Right lung (tissue), 2 donors: ENCODE measurements at regions not wholly inside any gene's neighbourhood (a gene's known extent, or its start where the extent isn't known, plus 50 kb on each side); places are given as distances from the start of the nearest gene placed in this dataset.

Experiments
- DNase-seq, 2 donors: peaks; one replicate each; pipeline ENCODE4 v3.0.0-alpha.2; 2013

GRCh38 chr11:57103899-57104605, 77.7 kb upstream of the LRRC55 start:
- no peak for DNase-seq

GRCh38 chr11:57109331-57109730, 72.4 kb upstream of the LRRC55 start:
- no peak for DNase-seq

GRCh38 chr11:57111619-57112018, 70.1 kb upstream of the LRRC55 start:
- no peak for DNase-seq

GRCh38 chr11:57116654-57117053, 65.1 kb upstream of the LRRC55 start:
- no peak for DNase-seq

DNA sequence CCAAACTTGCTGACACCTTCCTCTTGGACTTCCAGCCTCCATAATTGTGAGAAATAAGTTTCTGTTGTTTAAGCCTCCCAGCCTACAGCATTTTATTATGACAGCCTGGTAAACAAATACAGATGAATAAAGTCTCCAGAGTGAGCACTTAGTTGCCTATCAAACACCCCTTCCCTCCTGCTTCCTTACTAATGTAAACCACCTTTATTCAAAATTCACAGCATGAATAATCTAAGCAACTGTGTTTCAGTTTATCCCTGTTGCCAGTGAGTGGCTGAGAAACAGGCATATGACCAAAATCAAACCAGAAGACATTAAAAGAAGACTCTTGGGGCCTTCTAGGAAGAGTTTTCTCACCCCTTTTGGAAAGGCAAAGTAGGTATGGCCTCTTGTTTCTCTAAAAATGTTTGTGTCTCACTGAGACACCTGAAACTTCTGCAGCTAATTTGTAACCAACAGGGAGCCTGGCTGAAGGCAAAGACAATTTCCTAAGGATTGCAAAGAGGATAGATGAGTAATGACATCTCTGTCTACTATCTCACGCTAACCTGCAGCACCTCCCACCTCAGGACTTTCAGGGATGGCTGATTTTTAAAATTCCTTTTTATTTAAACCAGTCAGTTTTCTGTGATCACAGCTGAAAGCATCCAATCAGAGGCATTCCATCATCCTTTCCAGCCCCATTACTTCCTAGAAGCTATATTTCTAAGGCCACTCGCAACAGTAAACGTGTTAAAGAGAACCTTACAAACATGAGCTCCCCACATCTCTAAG, 61.4 kb upstream of the LRRC55 start:
- no peak for DNase-seq

- no peak for DNase-seq
Observed at GRCh38 chr11:57121996-57122395, 59.8 kb upstream of the LRRC55 start.

- no peak for DNase-seq
Observed at GRCh38 chr11:57123590-57123989, 58.2 kb upstream of the LRRC55 start.

DNA sequence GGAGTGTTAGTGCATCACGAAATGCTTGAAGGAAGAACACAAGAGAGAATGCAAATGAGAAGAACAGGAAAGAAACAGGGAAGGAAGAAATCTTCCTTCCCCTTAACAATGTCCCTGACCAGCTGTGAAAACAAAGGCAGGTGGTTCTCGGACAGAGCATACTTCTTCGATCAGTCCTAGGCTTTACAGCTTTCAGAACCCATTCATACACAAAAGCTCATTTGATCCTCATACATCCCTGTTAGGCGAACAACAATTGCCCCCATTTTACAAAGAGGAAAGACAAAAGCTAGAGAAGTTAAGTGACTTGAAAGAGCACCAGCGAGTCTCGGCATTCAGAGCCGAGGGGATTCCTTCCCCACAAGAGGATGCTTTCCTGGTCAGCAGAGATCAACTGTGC, 57.2 kb upstream of the LRRC55 start:
- DNase-seq = no peak

DNA sequence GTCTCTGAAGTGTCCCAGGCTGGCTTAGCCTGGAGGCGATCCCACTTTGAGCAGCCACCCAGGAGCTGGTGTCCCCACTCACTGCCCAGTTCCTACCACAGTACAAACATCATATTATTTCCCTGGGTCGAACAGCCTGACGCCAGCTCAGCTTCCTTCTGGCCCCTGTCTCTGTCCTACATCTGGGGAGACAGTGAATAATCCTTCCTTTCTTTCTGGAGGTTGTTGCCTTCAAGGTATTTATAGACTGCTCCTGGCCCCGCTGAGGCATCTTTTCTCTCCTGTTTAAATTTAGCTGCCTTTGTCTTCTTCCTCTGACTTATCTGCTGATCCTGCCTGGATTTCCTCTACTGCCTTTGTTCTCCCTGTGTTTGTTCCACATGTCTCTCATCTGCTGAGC, 56.8 kb upstream of the LRRC55 start:
- no peak for DNase-seq

- no peak for DNase-seq
Observed at GRCh38 chr11:57126766-57127400, 54.9 kb upstream of the LRRC55 start.

DNA sequence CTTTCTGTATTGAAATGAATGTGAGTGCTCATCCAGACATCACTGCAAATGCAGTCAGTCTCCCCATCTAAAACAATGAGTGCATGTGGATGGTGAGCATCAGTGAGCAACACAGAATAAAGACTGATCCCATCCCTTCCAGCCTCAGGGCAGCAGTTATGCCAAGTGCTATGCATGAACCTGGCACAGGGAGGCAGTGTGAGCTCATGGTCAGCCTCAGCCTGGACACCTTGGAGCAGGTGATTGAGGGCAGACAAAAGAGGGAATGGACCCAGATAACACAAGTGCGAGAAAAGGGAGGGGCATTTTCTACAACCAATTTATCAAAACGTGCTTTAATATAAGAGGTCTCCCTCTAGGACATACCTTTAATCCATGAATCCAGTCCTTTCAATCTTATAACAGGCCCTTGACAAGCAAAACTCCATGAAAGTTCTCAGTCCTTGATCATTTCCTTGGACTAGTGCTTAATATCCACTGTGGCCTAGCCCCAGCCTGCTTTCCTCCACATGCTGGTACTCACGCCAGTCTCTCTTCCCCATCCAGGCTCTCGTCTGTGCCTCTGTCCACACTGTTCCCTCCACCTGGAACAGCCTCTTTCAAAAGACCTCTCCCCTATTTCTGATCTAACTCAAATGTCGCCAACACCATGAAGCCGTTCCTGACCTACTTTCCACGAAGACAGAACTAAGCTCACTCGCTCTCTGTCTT, 50.5 kb upstream of the LRRC55 start:
- DNase-seq = no peak
